ENCODE measurements at regions not wholly inside any gene's neighbourhood (a gene's known extent, or its start where the extent isn't known, plus 50 kb on each side); places are given as distances from the start of the nearest gene placed in this dataset.

GRCh38 chr12:45646851-45647581, 82.5 kb upstream of the ARID2 start:
- no peak for TF ChIP-seq SIN3A (IDR thresholded peaks at IDR 0.05; ENCODE audit: borderline replicate concordance, insufficient read depth, low read length)
- TF ChIP-seq POLR2AphosphoS5 (IDR thresholded peaks at IDR 0.05; ENCODE audit: low read depth, low read length) = no peak
- TF ChIP-seq TAF1 (IDR thresholded peaks at IDR 0.05; ENCODE audit: borderline replicate concordance, insufficient read depth, low read length) = no peak
- no peak for TF ChIP-seq FOXP2 (optimal IDR thresholded peaks at IDR 0.05; ENCODE audit: borderline replicate concordance, extremely low read depth, extremely low read length, insufficient read depth)

All from PFSK-1 (cell line).